HL-60 (cell line): ENCODE measurements at regions not wholly inside any gene's neighbourhood (a gene's known extent, or its start where the extent isn't known, plus 50 kb on each side); places are given as distances from the start of the nearest gene placed in this dataset.

Experiments
- DNase-seq, 2 experiments: peaks; one replicate each; pipeline ENCODE4 v3.0.0-alpha.2; 2010 to 2020; ENCODE audit warnings: low read depth in 1 of 2, low spot score in 1 of 2
- H3K27ac ChIP-seq: fragments of 250-450 bp; sonication (Bioruptor Pico); replicated peaks from 2 replicates; pipeline ENCODE4 v1.5.1; 2020; ENCODE audit warnings: mild to moderate bottlenecking, moderate library complexity
- H3K27me3 ChIP-seq: fragments of 250-450 bp; sonication (Bioruptor Pico); 2 replicates; pipeline ENCODE4 v1.5.1; 2021; ENCODE audit warnings: mild to moderate bottlenecking, moderate library complexity; ENCODE audit not compliant: insufficient read depth, poor library complexity, severe bottlenecking
- H3K4me3 ChIP-seq: replicated peaks from 2 replicates; pipeline ENCODE4 v1.5.1; 2011; ENCODE audit warnings: mild to moderate bottlenecking, control low read depth, low read length; ENCODE audit not compliant: insufficient read depth
- GABPA ChIP-seq: IDR thresholded peaks from 2 replicates; pipeline ENCODE4 v1.6.1; 2012; ENCODE audit warnings: low read depth
- POLR2AphosphoS5 ChIP-seq: IDR thresholded peaks from 2 replicates; pipeline ENCODE4 v1.6.1; 2012; ENCODE audit warnings: low read depth
- SPI1 ChIP-seq: IDR thresholded peaks from 2 replicates; pipeline ENCODE4 v1.6.1; 2012; ENCODE audit warnings: low read depth, mild to moderate bottlenecking, borderline replicate concordance
- TF ChIP-seq, protein P1 (sequence below): IDR thresholded peaks from one replicate; pipeline ENCODE4 v1.5.1; 2011; ENCODE audit warnings: low read length, control low read depth, inconsistent platforms; ENCODE audit not compliant: insufficient read depth
- TF ChIP-seq, protein P2 (sequence below): IDR thresholded peaks from 2 replicates; pipeline ENCODE4 v1.6.1; 2012; ENCODE audit warnings: low read depth; ENCODE audit not compliant: insufficient replicate concordance

DNA sequence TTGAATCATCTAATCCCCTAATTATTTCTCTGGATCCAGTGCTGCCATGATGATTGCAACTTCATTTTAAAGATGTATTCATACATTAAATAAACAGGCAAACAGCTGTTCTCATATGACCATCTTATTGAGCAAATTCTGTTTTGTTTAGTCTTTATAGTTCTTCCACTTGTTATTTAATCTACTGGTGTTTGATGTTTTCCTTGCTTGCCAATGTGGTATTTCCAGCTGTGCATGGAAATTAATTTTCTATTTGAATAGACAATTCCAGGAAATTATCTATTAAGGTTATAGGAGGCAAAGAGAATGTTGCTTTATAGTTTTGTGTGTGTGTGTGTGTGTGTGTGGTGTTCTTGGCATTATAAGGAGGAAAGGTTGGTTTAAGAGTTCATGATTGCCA, 167.0 kb upstream of the PRPS1L1 start:
- H3K27ac ChIP-seq = no peak overlapping the region
- no peak for DNase-seq
- no peak overlapping the region for H3K4me3 ChIP-seq
- no peak for TF ChIP-seq GABPA
- TF ChIP-seq, protein P1, sequence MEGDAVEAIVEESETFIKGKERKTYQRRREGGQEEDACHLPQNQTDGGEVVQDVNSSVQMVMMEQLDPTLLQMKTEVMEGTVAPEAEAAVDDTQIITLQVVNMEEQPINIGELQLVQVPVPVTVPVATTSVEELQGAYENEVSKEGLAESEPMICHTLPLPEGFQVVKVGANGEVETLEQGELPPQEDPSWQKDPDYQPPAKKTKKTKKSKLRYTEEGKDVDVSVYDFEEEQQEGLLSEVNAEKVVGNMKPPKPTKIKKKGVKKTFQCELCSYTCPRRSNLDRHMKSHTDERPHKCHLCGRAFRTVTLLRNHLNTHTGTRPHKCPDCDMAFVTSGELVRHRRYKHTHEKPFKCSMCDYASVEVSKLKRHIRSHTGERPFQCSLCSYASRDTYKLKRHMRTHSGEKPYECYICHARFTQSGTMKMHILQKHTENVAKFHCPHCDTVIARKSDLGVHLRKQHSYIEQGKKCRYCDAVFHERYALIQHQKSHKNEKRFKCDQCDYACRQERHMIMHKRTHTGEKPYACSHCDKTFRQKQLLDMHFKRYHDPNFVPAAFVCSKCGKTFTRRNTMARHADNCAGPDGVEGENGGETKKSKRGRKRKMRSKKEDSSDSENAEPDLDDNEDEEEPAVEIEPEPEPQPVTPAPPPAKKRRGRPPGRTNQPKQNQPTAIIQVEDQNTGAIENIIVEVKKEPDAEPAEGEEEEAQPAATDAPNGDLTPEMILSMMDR = no peak
- no peak for TF ChIP-seq POLR2AphosphoS5
- TF ChIP-seq, protein P2, sequence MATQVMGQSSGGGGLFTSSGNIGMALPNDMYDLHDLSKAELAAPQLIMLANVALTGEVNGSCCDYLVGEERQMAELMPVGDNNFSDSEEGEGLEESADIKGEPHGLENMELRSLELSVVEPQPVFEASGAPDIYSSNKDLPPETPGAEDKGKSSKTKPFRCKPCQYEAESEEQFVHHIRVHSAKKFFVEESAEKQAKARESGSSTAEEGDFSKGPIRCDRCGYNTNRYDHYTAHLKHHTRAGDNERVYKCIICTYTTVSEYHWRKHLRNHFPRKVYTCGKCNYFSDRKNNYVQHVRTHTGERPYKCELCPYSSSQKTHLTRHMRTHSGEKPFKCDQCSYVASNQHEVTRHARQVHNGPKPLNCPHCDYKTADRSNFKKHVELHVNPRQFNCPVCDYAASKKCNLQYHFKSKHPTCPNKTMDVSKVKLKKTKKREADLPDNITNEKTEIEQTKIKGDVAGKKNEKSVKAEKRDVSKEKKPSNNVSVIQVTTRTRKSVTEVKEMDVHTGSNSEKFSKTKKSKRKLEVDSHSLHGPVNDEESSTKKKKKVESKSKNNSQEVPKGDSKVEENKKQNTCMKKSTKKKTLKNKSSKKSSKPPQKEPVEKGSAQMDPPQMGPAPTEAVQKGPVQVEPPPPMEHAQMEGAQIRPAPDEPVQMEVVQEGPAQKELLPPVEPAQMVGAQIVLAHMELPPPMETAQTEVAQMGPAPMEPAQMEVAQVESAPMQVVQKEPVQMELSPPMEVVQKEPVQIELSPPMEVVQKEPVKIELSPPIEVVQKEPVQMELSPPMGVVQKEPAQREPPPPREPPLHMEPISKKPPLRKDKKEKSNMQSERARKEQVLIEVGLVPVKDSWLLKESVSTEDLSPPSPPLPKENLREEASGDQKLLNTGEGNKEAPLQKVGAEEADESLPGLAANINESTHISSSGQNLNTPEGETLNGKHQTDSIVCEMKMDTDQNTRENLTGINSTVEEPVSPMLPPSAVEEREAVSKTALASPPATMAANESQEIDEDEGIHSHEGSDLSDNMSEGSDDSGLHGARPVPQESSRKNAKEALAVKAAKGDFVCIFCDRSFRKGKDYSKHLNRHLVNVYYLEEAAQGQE = no peak
- TF ChIP-seq SPI1 = no peak
- no peaks in the 10 kb centered on the region for H3K27me3 ChIP-seq

DNA sequence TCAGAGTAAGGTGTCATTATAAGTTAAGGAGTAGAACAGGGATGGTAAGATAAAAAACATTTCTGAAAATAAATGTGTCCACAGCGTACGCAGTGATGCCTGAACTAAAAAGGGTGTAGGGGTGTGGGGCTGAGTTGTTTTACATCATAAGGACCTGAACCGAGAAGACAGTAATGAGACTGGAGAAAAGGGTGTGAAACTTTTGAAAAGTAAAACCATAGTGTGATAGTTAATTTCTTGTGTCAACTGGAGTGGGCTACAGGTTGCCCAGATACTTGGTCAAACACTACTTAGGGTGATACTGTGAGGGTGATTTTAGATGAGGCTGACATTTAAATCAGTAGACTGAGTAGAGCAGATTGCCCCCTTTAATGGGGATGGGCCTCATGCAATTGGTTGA, 169.0 kb upstream of the PRPS1L1 start:
- DNase-seq = no peak
- Histone ChIP-seq H3K27ac (no peak overlapping the region), H3K4me3 (no peak overlapping the region), H3K27me3 (no peaks in the 10 kb centered on the region)
- TF ChIP-seq, protein P1 = no peak
- TF ChIP-seq SPI1 = no peak
- TF ChIP-seq, protein P2 = no peak
- TF ChIP-seq POLR2AphosphoS5 = no peak
- no peak for TF ChIP-seq GABPA

DNA sequence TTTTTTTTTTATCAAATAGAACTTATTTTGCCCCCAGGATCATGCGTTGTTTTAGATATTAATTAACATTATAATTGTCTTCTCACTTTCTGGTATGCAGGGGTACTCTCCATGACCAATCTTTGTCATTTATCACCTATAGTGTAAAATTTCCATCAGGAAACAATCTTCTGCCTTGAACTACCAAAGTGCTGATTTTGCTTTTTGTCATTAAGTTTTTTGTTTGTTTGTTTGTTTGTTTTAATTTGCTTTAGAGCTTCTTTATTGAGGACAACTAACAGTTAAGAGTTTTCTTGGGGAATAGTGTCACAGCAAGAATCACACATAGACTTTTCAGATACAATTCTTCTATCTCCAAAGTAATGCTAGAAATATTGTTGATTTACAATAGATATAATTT, 171.2 kb upstream of the PRPS1L1 start:
- Histone ChIP-seq H3K4me3 (no peak overlapping the region), H3K27ac (no peak overlapping the region), H3K27me3 (no peaks in the 10 kb centered on the region)
- no peak for DNase-seq
- TF ChIP-seq, protein P2 = no peak
- TF ChIP-seq GABPA = no peak
- TF ChIP-seq, protein P1 = no peak
- no peak for TF ChIP-seq SPI1
- no peak for TF ChIP-seq POLR2AphosphoS5
